ENCODE measurements at regions not wholly inside any gene's neighbourhood (a gene's known extent, or its start where the extent isn't known, plus 50 kb on each side); places are given as distances from the start of the nearest gene placed in this dataset.
"Not testable (repeated sequence)": the region's sequence is repeated elsewhere in the genome, so short reads cannot be mapped to it uniquely, and the experiment has no call there.

GRCh38 chr3:153058031-153058688, 103.9 kb upstream of the RAP2B start:
- in situ Hi-C loops (cut with MboI); intact Hi-C loops (cut with micrococcal nuclease; ENCODE audit: unreplicated experiment); H3K4me1 ChIP-seq (ENCODE audit: control insufficient read depth, insufficient read depth, low read length); H3K27me3 ChIP-seq (replicated peaks in 1 of 2; ENCODE audit: control insufficient read depth in 2 of 2, insufficient read depth in 2 of 2, low read length in 1 of 2); DNase-seq (ENCODE audit: low read depth, low spot score); FAIRE-seq; H2AFZ ChIP-seq (ENCODE audit: control insufficient read depth, low read depth, low read length); H3K9me3 ChIP-seq (replicated peaks; ENCODE audit: control insufficient read depth, insufficient read depth, low read length); H3K4me2 ChIP-seq (ENCODE audit: control insufficient read depth, insufficient read depth); RAD21 ChIA-PET (ENCODE audit: unreplicated experiment); ATAC-seq; H3K4me3 ChIP-seq; H3K27ac ChIP-seq (ENCODE audit: control insufficient read depth, insufficient read depth); H4K20me1 ChIP-seq (ENCODE audit: control insufficient read depth, insufficient read depth); H3K9ac ChIP-seq (ENCODE audit: control insufficient read depth, insufficient read depth, low read length); H3K36me3 ChIP-seq (ENCODE audit: control insufficient read depth in 2 of 2, insufficient read depth in 2 of 2, low read length in 1 of 2); BruUV-seq (replicated peaks); POLR2A ChIA-PET; H3K79me2 ChIP-seq (ENCODE audit: control insufficient read depth, insufficient read depth, low read length): not testable (repeated sequence)
- ChIA-PET CTCF (interaction anchor here (0.5 kb wide), 1 partner anchor 131 kb away, joined by 4 read pairs; no protein-coding TSS in a partner anchor), SMC1A (ENCODE audit: uncharacterized antibody, unreplicated experiment) (interaction anchor here (1.2 kb wide), 1 partner anchor 216 kb away, joined by 3 read pairs; no protein-coding TSS in a partner anchor)
- 49% methylated on average over 6 of the region's 6 CpGs for WGBS (ENCODE audit: insufficient coverage, insufficient replicate concordance, low lambda C conversion rate, missing lambda C conversion rate)

GRCh38 chr3:153060346-153060745, 101.7 kb upstream of the RAP2B start:
- SMC1A ChIA-PET (ENCODE audit: uncharacterized antibody, unreplicated experiment) = no interaction called here
- Histone ChIP-seq H3K9ac (ENCODE audit: control insufficient read depth, insufficient read depth, low read length) (no peak overlapping the region), H3K4me3 (no peak overlapping the region), H3K4me2 (ENCODE audit: control insufficient read depth, insufficient read depth) (no peak overlapping the region), H3K36me3 (ENCODE audit: control insufficient read depth in 2 of 2, insufficient read depth in 2 of 2, low read length in 1 of 2) (no peaks in the 10 kb centered on the region), H3K79me2 (ENCODE audit: control insufficient read depth, insufficient read depth, low read length) (no peaks in the 10 kb centered on the region), H3K27ac (ENCODE audit: control insufficient read depth, insufficient read depth) (no peak overlapping the region), H3K9me3 (replicated peaks; ENCODE audit: control insufficient read depth, insufficient read depth, low read length) (no peaks in the 10 kb centered on the region), H2AFZ (ENCODE audit: control insufficient read depth, low read depth, low read length) (no peak overlapping the region), H3K27me3 (replicated peaks in 1 of 2; ENCODE audit: control insufficient read depth in 2 of 2, insufficient read depth in 2 of 2, low read length in 1 of 2) (no peaks in the 10 kb centered on the region), H3K4me1 (ENCODE audit: control insufficient read depth, insufficient read depth, low read length) (no peaks in the 10 kb centered on the region), H4K20me1 (ENCODE audit: control insufficient read depth, insufficient read depth) (no peaks in the 10 kb centered on the region)
- DNase-seq (ENCODE audit: low read depth, low spot score) = no peak
- no TSS peak for BruUV-seq (replicated peaks)
- 41% methylated on average over 3 of the region's 5 CpGs for WGBS (ENCODE audit: insufficient coverage, insufficient replicate concordance, low lambda C conversion rate, missing lambda C conversion rate)
- CTCF ChIA-PET = interaction anchor here (1.2 kb wide), 1 partner anchor 17 kb away, joined by 3 read pairs; no protein-coding TSS in a partner anchor
- in situ Hi-C loops (cut with MboI) (no loop called here), intact Hi-C loops (cut with micrococcal nuclease; ENCODE audit: unreplicated experiment) (no loop called here)
- POLR2A ChIA-PET = no interaction called here
- RAD21 ChIA-PET (ENCODE audit: unreplicated experiment) = no interaction called here
- no peak for FAIRE-seq
- no peak for ATAC-seq
- TF ChIP-seq SMAD1 (IDR thresholded peaks at IDR 0.05; ENCODE audit: low read depth, partially characterized antibody) (no peak), SUPT20H (IDR thresholded peaks at IDR 0.05; ENCODE audit: borderline replicate concordance, control insufficient read depth, low read depth, low read length) (no peak), ZNF687 (IDR thresholded peaks at IDR 0.05) (no peak), TCF12 (IDR thresholded peaks at IDR 0.05; ENCODE audit: low read depth, low read length) (no peak), REST (IDR thresholded peaks at IDR 0.05; ENCODE audit: low read depth, low read length) (no peak), CTCF (IDR thresholded peaks at IDR 0.05 in 2 of 3, conservative IDR thresholded peaks at IDR 0.05 in 1 of 3; ENCODE audit: control insufficient read depth in 2 of 3, extremely low read depth in 1 of 3, insufficient read depth in 1 of 3, low read depth in 3 of 3, low read length in 3 of 3) (no peak)

Measured in GM12878 (cell line).